ENCODE measurements at regions not wholly inside any gene's neighbourhood (a gene's known extent, or its start where the extent isn't known, plus 50 kb on each side); places are given as distances from the start of the nearest gene placed in this dataset.

GRCh38 chr4:57591073-57591472 is 480.9 kb upstream of the IGFBP7 start:
- peaks cover 8% of the 10 kb centered on the region for H3K9me3 Mint-ChIP-seq
- H3K36me3 Mint-ChIP-seq (ENCODE audit: low read depth): no peaks in the 10 kb centered on the region
- no peaks in the 10 kb centered on the region for H3K27me3 Mint-ChIP-seq (ENCODE audit: low read depth)

GRCh38 chr4:57588557-57588956 is 478.4 kb upstream of the IGFBP7 start:
- Mint-ChIP-seq H3K4me3 (ENCODE audit: low read depth) (no peak overlapping the region), H3K27me3 (ENCODE audit: low read depth) (no peaks in the 10 kb centered on the region), H3K9me3 (peaks cover 8% of the 10 kb centered on the region), H3K36me3 (ENCODE audit: low read depth) (no peaks in the 10 kb centered on the region), H3K27ac (no peak overlapping the region), H3K4me1 (ENCODE audit: low read depth) (no peaks in the 10 kb centered on the region)
- intact Hi-C loops (cut with micrococcal nuclease): no loop called here
- DNase-seq (ENCODE audit: low spot score): no peak

More at GRCh38 chr4:57591073-57591472, 480.9 kb upstream of the IGFBP7 start:
- Mint-ChIP-seq H3K4me3 (ENCODE audit: low read depth) (no peak overlapping the region), H3K27ac (no peak overlapping the region), H3K4me1 (ENCODE audit: low read depth) (no peaks in the 10 kb centered on the region)
- intact Hi-C loops (cut with micrococcal nuclease): no loop called here
- no peak for DNase-seq (ENCODE audit: low spot score)

- no peak overlapping the region for H3K4me3 Mint-ChIP-seq (ENCODE audit: low read depth)
- intact Hi-C loops (cut with micrococcal nuclease): no loop called here
- no peak overlapping the region for H3K27ac Mint-ChIP-seq
- no peak for DNase-seq (ENCODE audit: low spot score)
- H3K4me1 Mint-ChIP-seq (ENCODE audit: low read depth): no peaks in the 10 kb centered on the region
- H3K9me3 Mint-ChIP-seq: peaks cover 6% of the 10 kb centered on the region
- H3K27me3 Mint-ChIP-seq (ENCODE audit: low read depth): no peaks in the 10 kb centered on the region
- H3K36me3 Mint-ChIP-seq (ENCODE audit: low read depth): no peaks in the 10 kb centered on the region
These were observed 470.8 kb upstream of the IGFBP7 start for GRCh38 chr4:57580710-57581599.

- Mint-ChIP-seq H3K36me3 (ENCODE audit: low read depth) (no peaks in the 10 kb centered on the region), H3K4me3 (ENCODE audit: low read depth) (no peak overlapping the region), H3K9me3 (peaks cover 8% of the 10 kb centered on the region), H3K27ac (no peak overlapping the region), H3K4me1 (ENCODE audit: low read depth) (no peaks in the 10 kb centered on the region), H3K27me3 (ENCODE audit: low read depth) (no peaks in the 10 kb centered on the region)
- DNase-seq (ENCODE audit: low spot score): no peak
- intact Hi-C loops (cut with micrococcal nuclease): no loop called here
These were observed 465.2 kb upstream of the IGFBP7 start for GRCh38 chr4:57575426-57575825.

- no peaks in the 10 kb centered on the region for H3K36me3 Mint-ChIP-seq (ENCODE audit: low read depth)
- no peaks in the 10 kb centered on the region for H3K4me1 Mint-ChIP-seq (ENCODE audit: low read depth)
- no peak overlapping the region for H3K27ac Mint-ChIP-seq
- no peak for DNase-seq (ENCODE audit: low spot score)
- intact Hi-C loops (cut with micrococcal nuclease): no loop called here
- H3K27me3 Mint-ChIP-seq (ENCODE audit: low read depth): no peaks in the 10 kb centered on the region
- no peak overlapping the region for H3K4me3 Mint-ChIP-seq (ENCODE audit: low read depth)
- H3K9me3 Mint-ChIP-seq: peaks cover 11% of the 10 kb centered on the region
These were observed 444.4 kb upstream of the IGFBP7 start for GRCh38 chr4:57554556-57555092.

GRCh38 chr4:57553728-57554127 is 443.5 kb upstream of the IGFBP7 start:
- H3K9me3 Mint-ChIP-seq: peaks cover 9% of the 10 kb centered on the region
- intact Hi-C loops (cut with micrococcal nuclease): no loop called here
- H3K4me3 Mint-ChIP-seq (ENCODE audit: low read depth): no peak overlapping the region

GRCh38 chr4:57550198-57550597 is 440.0 kb upstream of the IGFBP7 start:
- Mint-ChIP-seq H3K27ac (no peak overlapping the region), H3K4me1 (ENCODE audit: low read depth) (no peaks in the 10 kb centered on the region), H3K9me3 (peaks cover 5% of the 10 kb centered on the region), H3K36me3 (ENCODE audit: low read depth) (no peaks in the 10 kb centered on the region), H3K27me3 (ENCODE audit: low read depth) (no peaks in the 10 kb centered on the region), H3K4me3 (ENCODE audit: low read depth) (no peak overlapping the region)
- intact Hi-C loops (cut with micrococcal nuclease): no loop called here
- no peak for DNase-seq (ENCODE audit: low spot score)

More at GRCh38 chr4:57553728-57554127, 443.5 kb upstream of the IGFBP7 start:
- no peaks in the 10 kb centered on the region for H3K27me3 Mint-ChIP-seq (ENCODE audit: low read depth)
- H3K27ac Mint-ChIP-seq: no peak overlapping the region
- H3K36me3 Mint-ChIP-seq (ENCODE audit: low read depth): no peaks in the 10 kb centered on the region
- DNase-seq (ENCODE audit: low spot score): no peak
- H3K4me1 Mint-ChIP-seq (ENCODE audit: low read depth): no peaks in the 10 kb centered on the region

- intact Hi-C loops (cut with micrococcal nuclease): no loop called here
- H3K36me3 Mint-ChIP-seq (ENCODE audit: low read depth): no peaks in the 10 kb centered on the region
- H3K27me3 Mint-ChIP-seq (ENCODE audit: low read depth): no peaks in the 10 kb centered on the region
- no peak overlapping the region for H3K4me3 Mint-ChIP-seq (ENCODE audit: low read depth)
- H3K27ac Mint-ChIP-seq: no peak overlapping the region
- no peaks in the 10 kb centered on the region for H3K9me3 Mint-ChIP-seq
- H3K4me1 Mint-ChIP-seq (ENCODE audit: low read depth): no peaks in the 10 kb centered on the region
- DNase-seq (ENCODE audit: low spot score): no peak
These were observed 438.7 kb upstream of the IGFBP7 start for GRCh38 chr4:57548856-57549255.

GRCh38 chr4:57544811-57545654 is 434.8 kb upstream of the IGFBP7 start:
- H3K4me3 Mint-ChIP-seq (ENCODE audit: low read depth): no peak overlapping the region
- intact Hi-C loops (cut with micrococcal nuclease): no loop called here
- no peaks in the 10 kb centered on the region for H3K36me3 Mint-ChIP-seq (ENCODE audit: low read depth)
- H3K4me1 Mint-ChIP-seq (ENCODE audit: low read depth): no peaks in the 10 kb centered on the region
- no peaks in the 10 kb centered on the region for H3K27me3 Mint-ChIP-seq (ENCODE audit: low read depth)
- H3K9me3 Mint-ChIP-seq: no peaks in the 10 kb centered on the region
- DNase-seq (ENCODE audit: low spot score): no peak
- no peak overlapping the region for H3K27ac Mint-ChIP-seq

- Mint-ChIP-seq H3K9me3 (no peaks in the 10 kb centered on the region), H3K4me1 (ENCODE audit: low read depth) (no peaks in the 10 kb centered on the region), H3K27ac (no peak overlapping the region), H3K27me3 (ENCODE audit: low read depth) (no peaks in the 10 kb centered on the region), H3K4me3 (ENCODE audit: low read depth) (no peak overlapping the region), H3K36me3 (ENCODE audit: low read depth) (no peaks in the 10 kb centered on the region)
- no peak for DNase-seq (ENCODE audit: low spot score)
- intact Hi-C loops (cut with micrococcal nuclease): no loop called here
These were observed 394.8 kb upstream of the IGFBP7 start for GRCh38 chr4:57504797-57505530.

GRCh38 chr4:57504139-57504538 is 394.0 kb upstream of the IGFBP7 start:
- Mint-ChIP-seq H3K36me3 (ENCODE audit: low read depth) (no peaks in the 10 kb centered on the region), H3K9me3 (peaks cover 4% of the 10 kb centered on the region), H3K27me3 (ENCODE audit: low read depth) (no peaks in the 10 kb centered on the region), H3K4me3 (ENCODE audit: low read depth) (no peak overlapping the region), H3K4me1 (ENCODE audit: low read depth) (no peaks in the 10 kb centered on the region), H3K27ac (no peak overlapping the region)
- intact Hi-C loops (cut with micrococcal nuclease): no loop called here
- no peak for DNase-seq (ENCODE audit: low spot score)

- intact Hi-C loops (cut with micrococcal nuclease): no loop called here
- no peak for DNase-seq (ENCODE audit: low spot score)
- H3K27me3 Mint-ChIP-seq (ENCODE audit: low read depth): no peaks in the 10 kb centered on the region
- H3K4me3 Mint-ChIP-seq (ENCODE audit: low read depth): no peak overlapping the region
- no peaks in the 10 kb centered on the region for H3K36me3 Mint-ChIP-seq (ENCODE audit: low read depth)
- H3K4me1 Mint-ChIP-seq (ENCODE audit: low read depth): no peaks in the 10 kb centered on the region
- peaks cover 4% of the 10 kb centered on the region for H3K9me3 Mint-ChIP-seq
- no peak overlapping the region for H3K27ac Mint-ChIP-seq
These were observed 391.5 kb upstream of the IGFBP7 start for GRCh38 chr4:57501720-57502119.
